K562 (cell line): ENCODE measurements at regions not wholly inside any gene's neighbourhood (a gene's known extent, or its start where the extent isn't known, plus 50 kb on each side); places are given as distances from the start of the nearest gene placed in this dataset.

Source experiments
- ATAC-seq: fragments of 200-7000 bp; cut with Tn5 transposase; 3 replicates; pipeline ENCODE4 v1.9.1; 2020; ENCODE audit warnings: moderate library complexity
- BruUV-seq: library from RNA; stranded (reverse); fragments of 400-500 nt; replicated peaks from 2 replicates; lab custom pipeline; 2021; lab: Mats Ljungman, UMichigan
- CTCF ChIA-PET: fragments of 300-600 bp; formaldehyde crosslinking; extraction: SDS; loops from one replicate; lab custom pipeline; 2021; ENCODE audit warnings: low intra/inter-chr PET ratio; lab: Yijun Ruan, JAX
- POLR2A ChIA-PET: fragments of 300-600, 350-650 bp; sonication (Branson Sonifier 250); formaldehyde crosslinking; extraction: SDS; loops from one replicate; lab custom pipeline; 2021; ENCODE audit warnings: antibody characterized with exemption, inconsistent platforms; lab: Yijun Ruan, JAX
- DNase-seq, 4 experiments: peaks; one replicate each; pipeline versions ENCODE4 v3.0.0 to v3.0.0-alpha.2; 2011 to 2018; ENCODE audit warnings: low spot score in 3 of 4, mixed read lengths in 3 of 4; ENCODE audit errors: extremely low read depth in 1 of 4
- FAIRE-seq: peaks from 2 replicates; lab custom pipeline; 2011; peaks lifted over from hg19 to GRCh38; lab: Jason Lieb, UNC
- H2AFZ ChIP-seq: 2 replicates; pipeline ENCODE4 v1.6.0; 2011; ENCODE audit warnings: low read depth, low read length, control low read depth, inconsistent platforms
- H3K27ac ChIP-seq: fragments of 200-600 bp; 3 replicates; pipeline ENCODE4 v1.8.0; 2011; ENCODE audit warnings: low read depth, mild to moderate bottlenecking, control low read depth, inconsistent platforms, low read length, moderate library complexity, mixed read lengths; ENCODE audit errors: extremely low read depth
- H3K27me3 ChIP-seq, 2 experiments: fragments of 300-600 bp in 1 of 2; 2 replicates in 1 of 2; 3 replicates in 1 of 2; pipeline versions ENCODE4 v1.6.0 to v1.8.0; 2011; ENCODE audit warnings: inconsistent platforms in 2 of 2, low read length in 2 of 2, mild to moderate bottlenecking in 1 of 2, mixed read lengths in 1 of 2, moderate library complexity in 1 of 2; ENCODE audit not compliant: control insufficient read depth in 2 of 2, insufficient read depth in 2 of 2
- H3K36me3 ChIP-seq: fragments of 300-600 bp; 3 replicates; pipeline ENCODE4 v1.8.0; 2011; ENCODE audit warnings: mild to moderate bottlenecking, low read length, inconsistent platforms; ENCODE audit not compliant: control insufficient read depth, insufficient read depth
- H3K4me1 ChIP-seq, 2 experiments: fragments of 200-600 bp in 1 of 2; replicated peaks in 1 of 2; 2 replicates in 1 of 2; 3 replicates in 1 of 2; pipeline versions ENCODE4 v1.5.1 to v1.8.0; 2011; ENCODE audit warnings: inconsistent platforms in 2 of 2, low read length in 2 of 2, mild to moderate bottlenecking in 1 of 2, mixed read lengths in 1 of 2, moderate library complexity in 1 of 2; ENCODE audit not compliant: control insufficient read depth in 2 of 2, insufficient read depth in 2 of 2
- H3K4me2 ChIP-seq: 2 replicates; pipeline ENCODE4 v1.6.1; 2011; ENCODE audit warnings: low read length, control low read depth, inconsistent platforms, mixed read lengths; ENCODE audit not compliant: insufficient read depth
- H3K4me3 ChIP-seq: fragments of 200-600 bp; sonication (generic), shearing (Covaris generic); 2 replicates; pipeline ENCODE4 v1.5.1; 2016; ENCODE audit warnings: control low read depth, inconsistent platforms
- H3K79me2 ChIP-seq: fragments of 200-600 bp; 3 replicates; pipeline ENCODE4 v1.8.0; 2011; ENCODE audit warnings: low read length, inconsistent platforms; ENCODE audit not compliant: control insufficient read depth, insufficient read depth
- H3K9ac ChIP-seq, 2 experiments: 2 replicates each; pipeline versions ENCODE4 v1.6.0 to v1.6.1; 2011; ENCODE audit warnings: low read depth in 2 of 2, low read length in 2 of 2, control low read depth in 1 of 2, inconsistent platforms in 1 of 2, mild to moderate bottlenecking in 1 of 2, mixed read lengths in 1 of 2; ENCODE audit not compliant: insufficient read depth in 1 of 2
- H3K9me1 ChIP-seq: one replicate; pipeline ENCODE4 v1.6.0; 2011; ENCODE audit warnings: inconsistent platforms, mild to moderate bottlenecking, low read length, moderate library complexity; ENCODE audit not compliant: control insufficient read depth, insufficient read depth
- H3K9me3 ChIP-seq: replicated peaks from 2 replicates; pipeline ENCODE4 v1.5.1; 2011; ENCODE audit warnings: low read depth, low read length, inconsistent platforms; ENCODE audit not compliant: control insufficient read depth, insufficient read depth
- H4K20me1 ChIP-seq: replicated peaks from 2 replicates; pipeline ENCODE4 v1.6.1; 2011; ENCODE audit warnings: low read length, inconsistent platforms, mixed read lengths; ENCODE audit not compliant: control insufficient read depth, insufficient read depth
- BHLHE40 ChIP-seq: IDR thresholded peaks from 2 replicates; pipeline ENCODE4 v1.6.1; 2011; ENCODE audit warnings: low read length, improper control_type of control experiment
- DDX20 ChIP-seq: fragments of 450-650 bp; IDR thresholded peaks from 2 replicates; pipeline ENCODE4 v1.6.1; 2016; ENCODE audit warnings: missing genetic modification characterization, low read depth, mild to moderate bottlenecking, missing compliant biosample characterization, moderate library complexity
- E2F1 ChIP-seq: sonication (generic); formaldehyde crosslinking; IDR thresholded peaks from 2 replicates; pipeline ENCODE4 v1.8.1; 2023; ENCODE audit warnings: mild to moderate bottlenecking, missing genetic modification reagents, moderate library complexity
- KLF16 ChIP-seq: IDR thresholded peaks from 2 replicates; pipeline ENCODE4 v1.6.1; 2016; ENCODE audit warnings: antibody characterized with exemption
- RFX5 ChIP-seq: IDR thresholded peaks from 2 replicates; pipeline ENCODE4 v1.6.1; 2011; ENCODE audit warnings: low read depth, mild to moderate bottlenecking, improper control_type of control experiment, low read length
- TEAD1 ChIP-seq, 2 experiments: fragments of 450-650 bp in 1 of 2; sonication (generic) in 1 of 2; formaldehyde crosslinking; IDR thresholded peaks; 2 replicates each; pipeline versions ENCODE4 v1.4.0 to v1.8.0; 2020 to 2022; ENCODE audit warnings: mild to moderate bottlenecking in 2 of 2, missing genetic modification reagents in 1 of 2
- ZBTB11 ChIP-seq, 3 experiments: fragments of 200-800 bp in 1 of 3; fragments of 250-450 bp in 1 of 3; fragments of 450-650 bp in 1 of 3; sonication (Bioruptor Pico) in 1 of 3; sonication (Bioruptor generic) in 1 of 3; formaldehyde crosslinking in 1 of 3; IDR thresholded peaks; 2 replicates each; pipeline versions ENCODE4 v1.6.1 to v1.8.0; 2016 to 2022; ENCODE audit warnings: mild to moderate bottlenecking in 2 of 3, missing genetic modification characterization in 2 of 3, missing compliant biosample characterization in 1 of 3, moderate library complexity in 1 of 3
- ZBTB9 ChIP-seq: fragments of 450-650 bp; formaldehyde crosslinking; IDR thresholded peaks from 2 replicates; pipeline ENCODE4 v1.4.0; 2020; ENCODE audit warnings: mild to moderate bottlenecking, moderate library complexity
- ZNF175 ChIP-seq: fragments of 200-800 bp; sonication (Bioruptor generic); IDR thresholded peaks from 2 replicates; pipeline ENCODE4 v1.6.1; 2016; ENCODE audit warnings: low read depth, mild to moderate bottlenecking, missing genetic modification characterization, missing compliant biosample characterization
- ZNF232 ChIP-seq: sonication (generic); formaldehyde crosslinking; IDR thresholded peaks from 2 replicates; pipeline ENCODE4 v1.8.0; 2022; ENCODE audit warnings: mild to moderate bottlenecking, missing genetic modification reagents
- ZNF511 ChIP-seq: sonication (generic); formaldehyde crosslinking; IDR thresholded peaks from 2 replicates; pipeline ENCODE4 v1.8.0; 2022; ENCODE audit warnings: mild to moderate bottlenecking, missing genetic modification reagents
- ZNF766 ChIP-seq: fragments of 200-800 bp; sonication (Bioruptor generic); conservative IDR thresholded peaks from 2 replicates; pipeline ENCODE4 v1.6.1; 2016; ENCODE audit warnings: missing genetic modification characterization, missing compliant biosample characterization
- WGBS: fragments of 100-300 bp; shearing (Covaris generic); methylation state at CpG from one replicate; pipeline ENCODE4 v1.1.6; 2016; ENCODE audit warnings: low coverage, mixed read lengths; ENCODE audit not compliant: insufficient coverage; ENCODE audit errors: missing lambda C conversion rate; 5-methylcytosine and 5-hydroxymethylcytosine counted together
- in situ Hi-C: fragments of 300-500 bp; cut with MboI; formaldehyde crosslinking; loops from 4 replicates; pipeline ENCODE4 v1.15.0; 2018; ENCODE audit warnings: inconsistent platforms, mixed read lengths
- intact Hi-C: fragments of 100-400 bp; cut with micrococcal nuclease; formaldehyde crosslinking; loops from 2 replicates; pipeline ENCODE4 v1.14.2; 2022
- TF ChIP-seq, protein P1 (sequence below), 2 experiments: IDR thresholded peaks; 2 replicates each; pipeline ENCODE4 v1.6.1; 2012; ENCODE audit warnings: improper control_type of control experiment in 2 of 2, low read depth in 2 of 2, low read length in 2 of 2, borderline replicate concordance in 1 of 2

- Histone ChIP-seq H3K4me2 (no peak overlapping the region), H3K9me3 (no peaks in the 10 kb centered on the region), H3K4me1 (no peaks in the 10 kb centered on the region), H3K9me1 (no peaks in the 10 kb centered on the region), H2AFZ (no peak overlapping the region), H3K27ac (no peak overlapping the region), H4K20me1 (no peaks in the 10 kb centered on the region), H3K9ac (no peak overlapping the region), H3K79me2 (no peaks in the 10 kb centered on the region), H3K36me3 (no peaks in the 10 kb centered on the region), H3K27me3 (no peaks in the 10 kb centered on the region), H3K4me3 (no peak overlapping the region)
- CTCF ChIA-PET: no interaction called here
- DNase-seq (no peak), ATAC-seq (no peak), FAIRE-seq (no peak)
- WGBS: 0% methylated on average over 2 of the region's 2 CpGs
- BruUV-seq: no TSS peak
- intact Hi-C loops (no loop called here), in situ Hi-C loops (no loop called here)
- POLR2A ChIA-PET: no interaction called here
- TF ChIP-seq ZNF766 (no peak), ZBTB11 (CRISPR knock-in tag; IDR thresholded peaks at IDR 0.05) (no peak), TEAD1 (CRISPR knock-in tag; IDR thresholded peaks at IDR 0.05) (no peak), DDX20 (no peak), ZBTB9 (CRISPR knock-in tag) (no peak), E2F1 (CRISPR knock-in tag) (no peak), BHLHE40 (no peak), KLF16 (no peak), ZNF511 (CRISPR knock-in tag) (no peak), ZNF175 (CRISPR knock-in tag) (no peak), RFX5 (no peak), ZNF232 (CRISPR knock-in tag) (no peak)
- TF ChIP-seq, protein P1, sequence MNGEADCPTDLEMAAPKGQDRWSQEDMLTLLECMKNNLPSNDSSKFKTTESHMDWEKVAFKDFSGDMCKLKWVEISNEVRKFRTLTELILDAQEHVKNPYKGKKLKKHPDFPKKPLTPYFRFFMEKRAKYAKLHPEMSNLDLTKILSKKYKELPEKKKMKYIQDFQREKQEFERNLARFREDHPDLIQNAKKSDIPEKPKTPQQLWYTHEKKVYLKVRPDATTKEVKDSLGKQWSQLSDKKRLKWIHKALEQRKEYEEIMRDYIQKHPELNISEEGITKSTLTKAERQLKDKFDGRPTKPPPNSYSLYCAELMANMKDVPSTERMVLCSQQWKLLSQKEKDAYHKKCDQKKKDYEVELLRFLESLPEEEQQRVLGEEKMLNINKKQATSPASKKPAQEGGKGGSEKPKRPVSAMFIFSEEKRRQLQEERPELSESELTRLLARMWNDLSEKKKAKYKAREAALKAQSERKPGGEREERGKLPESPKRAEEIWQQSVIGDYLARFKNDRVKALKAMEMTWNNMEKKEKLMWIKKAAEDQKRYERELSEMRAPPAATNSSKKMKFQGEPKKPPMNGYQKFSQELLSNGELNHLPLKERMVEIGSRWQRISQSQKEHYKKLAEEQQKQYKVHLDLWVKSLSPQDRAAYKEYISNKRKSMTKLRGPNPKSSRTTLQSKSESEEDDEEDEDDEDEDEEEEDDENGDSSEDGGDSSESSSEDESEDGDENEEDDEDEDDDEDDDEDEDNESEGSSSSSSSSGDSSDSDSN (IDR thresholded peaks at IDR 0.05; ENCODE audit: borderline replicate concordance in 1 of 2, low read depth in 2 of 2, low read length in 2 of 2): no peak
These were observed 116.6 kb upstream of the SLC35B3 start for GRCh38 chr6:8551993-8552392.
